Suprapubic skin (tissue), 4 donors: ENCODE measurements at regions not wholly inside any gene's neighbourhood (a gene's known extent, or its start where the extent isn't known, plus 50 kb on each side); places are given as distances from the start of the nearest gene placed in this dataset.
"Not testable (repeated sequence)": the region's sequence is repeated elsewhere in the genome, so short reads cannot be mapped to it uniquely, and the experiment has no call there.

Experiments used
- DNase-seq, 2 donors: peaks; one replicate each; pipeline ENCODE4 v3.0.0-alpha.2; 2019; ENCODE audit warnings: low spot score in 2 of 2
- H3K27ac ChIP-seq: fragments of 200-600 bp; sonication (generic); one replicate; pipeline ENCODE4 v1.5.1; 2019
- H3K27me3 ChIP-seq: fragments of 200-600 bp; sonication (generic); one replicate; pipeline ENCODE4 v1.5.1; 2019
- H3K36me3 ChIP-seq: fragments of 200-600 bp; sonication (generic); one replicate; pipeline ENCODE4 v1.5.1; 2019
- H3K4me1 ChIP-seq: fragments of 200-600 bp; sonication (generic); one replicate; pipeline ENCODE4 v1.5.1; 2019
- H3K4me3 ChIP-seq: fragments of 200-600 bp; sonication (generic); one replicate; pipeline ENCODE4 v1.5.1; 2019; ENCODE audit warnings: mild to moderate bottlenecking
- H3K9me3 ChIP-seq: fragments of 200-600 bp; sonication (generic); one replicate; pipeline ENCODE4 v1.5.1; 2019
- CTCF ChIP-seq, 2 donors: fragments of 200-600 bp in 1 of 2; fragments of 450-650 bp in 1 of 2; sonication (generic) in 1 of 2; IDR thresholded peaks; one replicate each; pipeline ENCODE4 v1.5.1; 2016 to 2019; ENCODE audit warnings: antibody characterized with exemption in 2 of 2, mild to moderate bottlenecking in 1 of 2, moderate library complexity in 1 of 2
- EP300 ChIP-seq: sonication (generic); formaldehyde crosslinking; IDR thresholded peaks from one replicate; pipeline ENCODE4 v1.6.1; 2017; ENCODE audit warnings: antibody characterized with exemption
- POLR2A ChIP-seq, 2 donors: fragments of 450-650 bp; IDR thresholded peaks; one replicate each; pipeline ENCODE4 v1.6.1; 2017; ENCODE audit warnings: antibody characterized with exemption in 2 of 2, mild to moderate bottlenecking in 2 of 2, moderate library complexity in 2 of 2
- POLR2AphosphoS5 ChIP-seq, 3 donors: sonication (generic); formaldehyde crosslinking; IDR thresholded peaks; one replicate each; pipeline ENCODE4 v1.6.1; 2017; ENCODE audit warnings: antibody characterized with exemption in 3 of 3
- WGBS: methylation state at CpG from one replicate; pipeline ENCODE4 v1.1.5; 2018; 5-methylcytosine and 5-hydroxymethylcytosine counted together

- H3K4me1 ChIP-seq: no peaks in the 10 kb centered on the region
- no peak overlapping the region for H3K4me3 ChIP-seq
- no peaks in the 10 kb centered on the region for H3K36me3 ChIP-seq
- H3K27me3 ChIP-seq: no peaks in the 10 kb centered on the region
- H3K9me3 ChIP-seq: no peaks in the 10 kb centered on the region
- H3K27ac ChIP-seq: no peak overlapping the region
- TF ChIP-seq POLR2A (IDR thresholded peaks at IDR 0.05) (no peak), CTCF (IDR thresholded peaks at IDR 0.05) (no peak), POLR2AphosphoS5 (IDR thresholded peaks at IDR 0.05) (no peak), EP300 (no peak)
- no peak for DNase-seq
Observed at GRCh38 chr3:152773633-152774032, 61.3 kb upstream of the P2RY1 start.

GRCh38 chr3:152774230-152774629, 60.7 kb upstream of the P2RY1 start:
- WGBS: 96% methylated on average over 4 of the region's 4 CpGs
- not testable (repeated sequence) for DNase-seq, H3K36me3 ChIP-seq, H3K27me3 ChIP-seq, H3K4me1 ChIP-seq, H3K9me3 ChIP-seq, H3K4me3 ChIP-seq, H3K27ac ChIP-seq

DNA sequence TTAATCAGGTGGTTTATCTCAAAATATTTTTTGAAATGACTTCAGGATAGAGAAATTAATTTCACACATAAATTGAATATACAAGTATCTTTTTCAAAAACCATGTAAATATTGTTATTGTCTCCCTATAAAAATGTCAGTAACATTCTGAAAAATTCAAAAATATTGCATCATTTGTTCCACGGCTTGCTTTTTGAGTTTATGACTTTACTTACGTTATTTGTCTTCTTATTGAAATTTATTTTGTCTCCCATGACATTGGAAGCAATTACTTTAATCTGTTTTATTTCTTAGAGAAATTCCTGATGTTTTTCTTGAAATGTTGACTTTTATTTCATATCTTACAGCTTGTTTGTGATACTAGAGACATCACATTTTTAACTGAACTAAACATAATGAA, 56.9 kb upstream of the P2RY1 start:
- no peaks in the 10 kb centered on the region for H3K9me3 ChIP-seq
- H3K4me3 ChIP-seq: no peak overlapping the region
- H3K36me3 ChIP-seq: no peaks in the 10 kb centered on the region
- no peaks in the 10 kb centered on the region for H3K27me3 ChIP-seq
- no peak overlapping the region for H3K27ac ChIP-seq
- DNase-seq: no peak
- H3K4me1 ChIP-seq: no peaks in the 10 kb centered on the region
- 84% methylated on average over 2 of the region's 2 CpGs for WGBS
- TF ChIP-seq EP300: no peak
- TF ChIP-seq POLR2AphosphoS5 (IDR thresholded peaks at IDR 0.05): no peak
- TF ChIP-seq CTCF (IDR thresholded peaks at IDR 0.05): no peak
- no peak for TF ChIP-seq POLR2A (IDR thresholded peaks at IDR 0.05)

DNA sequence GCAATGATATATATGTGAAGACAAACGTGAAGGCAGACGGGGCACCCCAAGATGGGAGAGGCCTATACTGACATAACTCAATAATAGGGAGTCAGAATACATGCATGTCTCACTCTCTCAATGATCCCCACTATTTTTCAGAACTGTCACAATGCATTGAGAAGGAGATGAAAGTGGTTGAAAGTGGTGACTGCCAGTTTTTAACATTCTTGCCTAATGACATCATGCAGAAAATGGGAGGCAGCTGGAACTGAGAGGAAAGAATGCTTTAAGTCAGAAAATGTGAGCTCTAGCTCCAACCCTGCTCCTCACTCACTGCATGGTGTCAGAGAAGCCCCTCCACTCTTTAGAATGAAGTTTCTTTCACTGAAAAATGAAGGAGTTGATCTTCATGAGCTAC, 55.3 kb upstream of the P2RY1 start:
- DNase-seq: no peak
- Histone ChIP-seq H3K9me3 (no peaks in the 10 kb centered on the region), H3K36me3 (no peaks in the 10 kb centered on the region), H3K27ac (no peak overlapping the region), H3K4me1 (no peaks in the 10 kb centered on the region), H3K27me3 (no peaks in the 10 kb centered on the region), H3K4me3 (no peak overlapping the region)
- 59% methylated on average over 2 of the region's 2 CpGs for WGBS
- TF ChIP-seq EP300 (no peak), CTCF (IDR thresholded peaks at IDR 0.05) (no peak), POLR2AphosphoS5 (IDR thresholded peaks at IDR 0.05) (no peak), POLR2A (IDR thresholded peaks at IDR 0.05) (no peak)

GRCh38 chr3:152780553-152780952, 54.4 kb upstream of the P2RY1 start:
- no peak for DNase-seq
- Histone ChIP-seq H3K9me3 (no peaks in the 10 kb centered on the region), H3K4me3 (no peak overlapping the region), H3K27ac (no peak overlapping the region), H3K4me1 (no peaks in the 10 kb centered on the region), H3K36me3 (no peaks in the 10 kb centered on the region), H3K27me3 (no peaks in the 10 kb centered on the region)
- WGBS: 90% methylated on average over 2 of the region's 2 CpGs
- TF ChIP-seq POLR2AphosphoS5 (IDR thresholded peaks at IDR 0.05): no peak
- TF ChIP-seq CTCF (IDR thresholded peaks at IDR 0.05): no peak
- TF ChIP-seq POLR2A (IDR thresholded peaks at IDR 0.05): no peak
- no peak for TF ChIP-seq EP300

- 84% methylated on average over 4 of the region's 4 CpGs for WGBS
- H3K4me3 ChIP-seq: no peak overlapping the region
Observed at GRCh38 chr3:152785051-152785450, 49.9 kb upstream of the P2RY1 start.

More at GRCh38 chr3:152785051-152785450, 49.9 kb upstream of the P2RY1 start:
- no peak for TF ChIP-seq POLR2A (IDR thresholded peaks at IDR 0.05)
- TF ChIP-seq POLR2AphosphoS5 (IDR thresholded peaks at IDR 0.05): no peak
- no peak for TF ChIP-seq EP300
- TF ChIP-seq CTCF (IDR thresholded peaks at IDR 0.05): no peak
- DNase-seq: no peak
- H3K4me1 ChIP-seq: no peaks in the 10 kb centered on the region
- no peaks in the 10 kb centered on the region for H3K9me3 ChIP-seq
- no peaks in the 10 kb centered on the region for H3K27me3 ChIP-seq
- H3K36me3 ChIP-seq: no peaks in the 10 kb centered on the region
- no peak overlapping the region for H3K27ac ChIP-seq
